Stimulated activated CD4-positive, alpha-beta T cell treated with anti-CD3 and anti-CD28 coated beads, TNF-alpha, amount 100 ng/mL, for 4 hours (primary cell): ENCODE measurements at regions not wholly inside any gene's neighbourhood (a gene's known extent, or its start where the extent isn't known, plus 50 kb on each side); places are given as distances from the start of the nearest gene placed in this dataset.

Experiments
- DNase-seq, 3 experiments: peaks; one replicate each; pipeline ENCODE4 v3.0.0-alpha.2; 2020; ENCODE audit warnings: low read depth in 3 of 3

- no peak for DNase-seq
These were observed 127.7 kb upstream of the SLC14A2 start for GRCh38 chr18:45487581-45487980.

- no peak for DNase-seq
These were observed 126.6 kb upstream of the SLC14A2 start for GRCh38 chr18:45488645-45489044.

GRCh38 chr18:45493830-45494229 is 121.4 kb upstream of the SLC14A2 start:
- DNase-seq, result no peak

DNA sequence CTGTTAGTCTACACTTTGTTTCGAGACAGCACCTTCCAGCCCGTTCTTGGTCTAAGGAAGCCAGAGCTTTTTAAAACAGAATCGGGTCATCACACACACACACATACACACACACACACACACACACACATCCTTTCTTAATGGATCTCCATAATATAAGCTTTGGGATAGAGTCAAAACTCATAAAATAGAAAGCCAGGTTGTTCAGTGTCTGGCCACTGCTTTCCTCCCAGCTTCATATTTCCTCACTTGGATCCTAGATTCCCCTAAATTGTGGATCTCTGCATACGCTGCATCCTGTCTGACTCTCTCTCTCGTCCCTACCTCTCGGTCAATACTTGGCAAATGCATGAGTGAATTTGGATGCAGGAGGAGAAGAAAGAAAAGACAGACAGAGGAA is 120.5 kb upstream of the SLC14A2 start:
- no peak for DNase-seq

GRCh38 chr18:45496741-45497140 is 118.5 kb upstream of the SLC14A2 start:
- no peak for DNase-seq

- DNase-seq, result no peak
These were observed 117.5 kb upstream of the SLC14A2 start for GRCh38 chr18:45497595-45498286.

DNA sequence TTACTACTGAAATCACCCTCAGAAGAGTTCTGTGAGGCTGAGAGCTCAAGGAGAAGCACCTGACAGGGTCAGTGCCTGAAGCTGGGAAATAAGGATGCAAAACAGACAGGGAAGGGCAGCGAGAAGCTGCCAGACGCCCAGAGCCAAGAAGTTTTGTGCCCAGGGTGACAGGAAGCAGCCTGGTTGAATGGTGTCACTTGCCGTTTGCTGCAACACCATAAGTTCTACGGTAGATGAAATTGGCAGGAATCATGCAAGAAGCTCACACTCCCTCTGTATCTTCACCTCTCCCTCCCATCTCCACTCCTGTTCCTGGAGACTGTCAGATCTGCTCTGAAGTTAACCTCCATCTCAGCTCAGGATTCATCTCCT is 117.0 kb upstream of the SLC14A2 start:
- DNase-seq, result no peak

DNA sequence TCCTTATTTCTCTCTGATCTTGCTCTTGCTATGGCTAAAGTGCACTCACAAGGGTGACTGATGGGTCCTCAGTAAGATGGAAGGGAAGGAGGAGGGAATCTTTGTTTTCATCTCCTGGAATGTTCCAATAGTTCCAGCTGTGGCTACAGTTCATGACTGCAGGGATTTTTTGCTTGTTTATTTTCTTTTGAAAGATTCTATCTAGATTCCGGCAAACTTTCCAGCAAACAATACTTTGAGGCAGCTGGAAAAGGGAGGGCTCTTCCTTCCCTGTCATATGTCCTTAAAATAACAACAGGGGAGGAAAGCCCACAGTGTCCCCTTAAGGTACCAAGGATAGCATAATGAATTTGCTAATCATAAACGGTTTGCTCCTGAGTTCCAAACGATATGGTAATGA is 111.3 kb upstream of the SLC14A2 start:
- DNase-seq, result no peak

DNA sequence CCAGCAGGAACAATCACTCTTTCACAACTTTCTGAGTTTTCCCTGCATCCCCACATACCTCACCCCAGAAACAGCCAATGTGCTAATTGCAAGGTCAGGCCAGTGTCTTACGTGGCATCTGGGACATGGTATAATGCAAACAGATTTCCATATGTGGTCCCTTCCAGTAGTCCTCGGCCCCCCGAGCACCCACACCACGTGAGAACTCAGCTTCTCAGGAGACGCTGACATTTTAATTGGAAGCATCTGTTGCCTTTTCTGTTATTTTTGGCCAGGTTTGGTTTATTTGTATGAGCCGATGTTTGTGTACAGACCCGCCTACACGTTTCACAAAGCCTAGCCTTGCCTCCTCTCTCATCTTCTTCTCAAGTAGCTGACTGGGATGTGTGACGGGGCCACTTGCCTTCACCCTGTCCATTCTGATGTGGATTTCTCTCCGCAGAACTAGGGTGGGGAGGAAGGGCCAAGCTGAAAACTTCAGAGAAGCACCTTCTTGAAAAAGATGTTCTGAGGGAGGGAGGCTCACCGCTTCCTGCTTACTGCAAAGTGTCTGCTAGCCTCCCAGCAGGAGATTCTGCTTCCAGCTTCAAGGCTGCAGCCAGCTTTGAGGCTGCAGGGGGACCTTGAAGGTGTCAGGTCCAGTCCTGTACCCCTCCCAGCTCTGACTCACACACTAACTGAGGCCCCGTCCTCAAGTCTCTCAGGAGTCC is 109.6 kb upstream of the SLC14A2 start:
- DNase-seq, result no peak

GRCh38 chr18:45506951-45507350 is 108.3 kb upstream of the SLC14A2 start:
- DNase-seq, result no peak

DNA sequence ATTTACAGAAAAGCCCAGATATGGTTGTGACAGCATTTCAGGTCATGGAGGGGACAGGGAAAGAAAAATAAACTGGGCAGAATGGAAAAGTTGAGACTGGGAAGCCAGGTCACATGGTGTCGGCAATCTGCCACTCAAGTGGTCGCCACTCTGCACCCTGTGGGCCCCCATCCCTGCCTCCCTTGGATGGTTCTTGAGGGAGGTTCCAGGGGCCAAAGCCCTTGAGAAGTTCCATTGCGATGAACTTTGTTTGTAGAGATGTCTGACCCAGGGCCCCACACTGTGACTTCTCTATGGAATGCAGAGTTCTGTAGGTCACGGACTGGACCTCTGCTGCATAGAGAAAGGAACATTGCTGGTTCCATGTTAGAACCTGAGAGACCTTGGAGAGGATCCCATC is 105.7 kb upstream of the SLC14A2 start:
- no peak for DNase-seq

DNA sequence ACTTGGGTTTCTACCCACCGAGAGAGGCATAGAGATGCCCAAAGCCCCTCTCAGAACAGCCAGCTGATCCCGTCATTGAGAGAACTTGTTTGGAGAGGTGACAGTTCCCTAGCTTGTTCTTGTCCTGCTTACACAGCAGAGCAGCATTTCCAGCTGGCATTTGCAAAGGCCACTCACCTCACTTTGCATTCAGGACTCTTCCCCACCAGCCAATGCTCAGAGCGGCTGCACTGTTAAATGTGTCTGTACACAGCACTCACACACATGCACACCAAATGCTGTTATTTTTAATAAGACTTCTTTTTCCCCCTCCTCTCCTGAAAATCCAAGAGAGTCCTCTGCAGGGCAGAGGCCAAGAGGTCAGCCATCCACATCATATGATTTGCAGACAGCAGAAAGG is 104.6 kb upstream of the SLC14A2 start:
- DNase-seq, result no peak

- DNase-seq, result no peak
These were observed 102.8 kb upstream of the SLC14A2 start for GRCh38 chr18:45512363-45512953.

- DNase-seq, result no peak
These were observed 98.0 kb upstream of the SLC14A2 start for GRCh38 chr18:45517181-45517741.

DNA sequence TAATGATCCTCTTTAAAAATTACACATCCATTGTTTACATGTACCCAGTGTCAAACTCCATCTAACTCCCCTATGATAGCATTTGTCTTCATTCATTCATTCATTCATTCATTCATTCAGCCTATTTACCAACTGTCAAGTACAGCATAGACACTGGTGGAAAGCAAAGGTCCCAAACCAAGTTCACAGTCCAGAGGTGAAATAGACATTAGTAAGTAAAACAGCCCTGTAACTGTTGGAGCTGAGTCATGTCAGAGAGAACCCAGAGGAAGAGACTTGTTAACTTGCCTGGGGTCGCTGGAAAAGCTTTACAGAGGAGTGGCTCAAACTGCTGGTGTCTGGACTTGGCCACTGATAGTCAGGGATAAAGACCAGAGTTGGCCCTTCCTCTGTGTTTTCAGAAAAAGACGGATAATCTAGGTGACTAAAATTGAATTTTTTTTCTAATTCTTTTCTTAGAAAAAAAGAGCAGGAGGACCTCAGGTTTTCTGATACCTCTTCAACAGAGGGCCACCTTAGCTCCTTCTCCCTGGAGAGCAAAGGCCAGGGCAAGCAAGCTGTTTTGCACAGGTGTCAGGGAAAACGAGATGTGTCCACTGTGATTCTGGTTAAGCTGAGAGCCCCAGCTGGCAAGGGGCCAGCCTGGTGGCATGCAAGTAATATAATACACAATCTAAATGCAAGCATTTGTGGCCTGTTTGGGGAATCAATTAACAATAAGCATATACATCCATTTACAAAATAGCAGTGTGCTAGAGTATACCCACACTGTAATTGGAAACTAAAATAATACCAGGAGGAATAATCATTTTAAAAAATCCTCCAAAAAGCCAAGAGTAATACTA is 96.7 kb upstream of the SLC14A2 start:
- DNase-seq, result no peak

DNA sequence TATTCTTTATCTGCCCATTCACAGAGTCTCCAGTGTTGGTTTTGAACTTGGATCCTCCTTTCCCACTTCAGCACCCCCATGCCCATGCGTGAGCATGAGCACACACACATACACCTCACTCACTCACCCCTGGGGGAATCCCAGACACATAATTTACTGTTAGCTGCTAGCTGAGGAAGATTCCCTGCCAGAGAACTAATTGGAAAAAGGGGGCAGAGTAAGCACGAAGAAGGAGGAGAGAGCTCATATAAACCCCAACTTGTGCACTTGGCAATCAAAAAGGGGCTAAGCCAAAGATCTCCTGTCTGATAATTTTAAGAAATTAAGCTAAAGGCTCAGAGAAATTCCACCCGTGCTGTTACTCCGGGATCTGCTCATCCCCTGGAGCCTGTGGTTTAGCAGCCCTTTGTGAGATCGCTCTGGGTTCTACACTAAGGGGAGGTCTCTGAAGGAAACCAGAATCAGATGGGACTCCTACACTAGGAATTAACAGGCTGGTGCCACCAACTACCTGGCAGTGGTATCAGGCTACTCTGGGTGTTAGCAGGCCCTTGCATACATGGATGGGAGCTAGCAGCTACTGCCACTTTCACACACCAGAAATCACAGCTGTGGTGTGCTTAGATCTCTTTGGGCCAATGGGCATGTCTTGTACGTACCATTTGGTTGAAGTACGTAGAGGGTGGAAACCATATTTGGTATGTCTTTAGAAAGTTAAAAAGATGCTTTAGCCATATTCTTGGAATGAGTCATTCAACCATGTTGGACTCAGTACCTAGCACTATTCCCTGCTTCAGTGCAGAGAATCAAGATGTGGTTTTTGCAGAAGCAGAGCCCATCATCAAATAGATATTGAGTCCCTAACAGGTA is 95.6 kb upstream of the SLC14A2 start:
- no peak for DNase-seq

- no peak for DNase-seq
These were observed 94.1 kb upstream of the SLC14A2 start for GRCh38 chr18:45521136-45521535.

GRCh38 chr18:45521777-45522176 is 93.5 kb upstream of the SLC14A2 start:
- no peak for DNase-seq

GRCh38 chr18:45522371-45522770 is 92.9 kb upstream of the SLC14A2 start:
- DNase-seq, result no peak

- DNase-seq, result no peak
These were observed 90.0 kb upstream of the SLC14A2 start for GRCh38 chr18:45525301-45525700.
